Activated naive CD4-positive, alpha-beta T cell treated with anti-CD3 and anti-CD28 coated beads for 36 hours (primary cell): ENCODE measurements at regions not wholly inside any gene's neighbourhood (a gene's known extent, or its start where the extent isn't known, plus 50 kb on each side); places are given as distances from the start of the nearest gene placed in this dataset.

ENCODE experiments used
- CTCF ChIA-PET: fragments of 350-600 bp; sonication (Branson Sonifier 250); formaldehyde crosslinking; loops from one replicate; lab custom pipeline; 2021; ENCODE audit warnings: antibody characterized with exemption; lab: Charles Lee
- DNase-seq: peaks from one replicate; pipeline ENCODE4 v3.0.0-alpha.2; 2020
- H3K27ac Mint-ChIP-seq: one replicate; pipeline ENCODE4 v1.8.0; 2021; ENCODE audit warnings: mild to moderate bottlenecking, mixed read lengths
- H3K27me3 Mint-ChIP-seq: one replicate; pipeline ENCODE4 v1.8.0; 2021; ENCODE audit warnings: low read depth, mixed read lengths
- H3K36me3 Mint-ChIP-seq: one replicate; pipeline ENCODE4 v1.8.0; 2021; ENCODE audit warnings: low read depth, mixed read lengths
- H3K4me1 Mint-ChIP-seq: one replicate; pipeline ENCODE4 v1.8.0; 2021; ENCODE audit warnings: low read depth, mixed read lengths
- H3K4me3 Mint-ChIP-seq: one replicate; pipeline ENCODE4 v1.8.0; 2021; ENCODE audit warnings: mild to moderate bottlenecking, moderate library complexity, mixed read lengths
- H3K9me3 Mint-ChIP-seq: one replicate; pipeline ENCODE4 v1.8.0; 2021; ENCODE audit warnings: mixed read lengths
- intact Hi-C: fragments of 100-400 bp; cut with micrococcal nuclease; formaldehyde crosslinking; loops from one replicate; pipeline ENCODE4 v1.15.1; 2023

DNA sequence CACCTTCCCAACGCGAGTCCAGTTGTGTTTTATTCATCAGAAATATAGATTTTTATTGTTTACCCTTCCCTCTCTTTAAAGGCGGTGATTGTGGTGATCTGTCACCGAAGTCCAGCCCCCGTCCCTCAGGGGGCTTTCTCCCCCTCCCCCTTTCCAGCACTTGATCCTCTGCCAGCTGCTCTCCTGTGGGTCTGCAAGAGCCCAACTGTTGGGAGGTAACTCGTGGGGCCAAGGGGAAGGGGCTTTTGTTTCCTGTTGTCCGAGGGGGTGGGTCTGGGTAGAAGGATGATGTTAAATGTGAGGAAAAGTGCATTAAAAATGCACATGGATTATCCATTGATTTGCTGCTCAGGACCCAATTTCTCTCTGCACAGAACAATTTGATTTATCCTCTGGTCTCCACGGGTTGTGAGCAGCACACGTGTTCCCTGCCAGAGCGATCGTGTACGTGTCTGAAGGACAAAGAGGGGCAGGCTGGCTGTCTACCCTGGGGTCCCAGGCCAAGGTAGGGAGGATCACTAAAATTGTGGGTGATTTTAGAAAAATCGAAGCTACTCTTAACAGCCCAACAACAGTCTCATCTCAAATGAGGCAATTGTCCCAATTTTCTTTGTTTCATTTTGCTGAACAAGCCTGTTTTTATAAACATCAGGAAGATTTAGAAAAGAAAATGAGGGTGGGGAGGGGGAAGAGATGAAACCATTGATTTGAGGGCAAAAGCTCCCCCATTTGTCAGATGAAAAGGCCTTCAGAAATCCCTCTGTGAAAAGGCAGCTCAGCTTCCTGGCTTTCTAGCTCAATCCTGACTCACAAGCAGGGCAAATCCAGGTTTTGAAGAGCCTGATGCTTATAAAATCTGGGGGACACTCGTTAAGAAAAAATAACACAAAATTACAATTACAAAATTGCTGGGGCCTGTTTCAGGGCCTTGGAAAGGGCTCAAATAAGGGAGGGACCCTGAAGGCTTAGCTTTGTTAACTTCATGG is 176.2 kb downstream of the RHOU start:
- Mint-ChIP-seq H3K4me1 (no peaks in the 10 kb centered on the region), H3K4me3 (no peak overlapping the region), H3K27ac (no peak overlapping the region), H3K36me3 (no peaks in the 10 kb centered on the region), H3K9me3 (peaks cover 1% of the 10 kb centered on the region), H3K27me3 (no peaks in the 10 kb centered on the region)
- intact Hi-C loops: no loop called here
- CTCF ChIA-PET: no interaction called here
- no peak for DNase-seq

DNA sequence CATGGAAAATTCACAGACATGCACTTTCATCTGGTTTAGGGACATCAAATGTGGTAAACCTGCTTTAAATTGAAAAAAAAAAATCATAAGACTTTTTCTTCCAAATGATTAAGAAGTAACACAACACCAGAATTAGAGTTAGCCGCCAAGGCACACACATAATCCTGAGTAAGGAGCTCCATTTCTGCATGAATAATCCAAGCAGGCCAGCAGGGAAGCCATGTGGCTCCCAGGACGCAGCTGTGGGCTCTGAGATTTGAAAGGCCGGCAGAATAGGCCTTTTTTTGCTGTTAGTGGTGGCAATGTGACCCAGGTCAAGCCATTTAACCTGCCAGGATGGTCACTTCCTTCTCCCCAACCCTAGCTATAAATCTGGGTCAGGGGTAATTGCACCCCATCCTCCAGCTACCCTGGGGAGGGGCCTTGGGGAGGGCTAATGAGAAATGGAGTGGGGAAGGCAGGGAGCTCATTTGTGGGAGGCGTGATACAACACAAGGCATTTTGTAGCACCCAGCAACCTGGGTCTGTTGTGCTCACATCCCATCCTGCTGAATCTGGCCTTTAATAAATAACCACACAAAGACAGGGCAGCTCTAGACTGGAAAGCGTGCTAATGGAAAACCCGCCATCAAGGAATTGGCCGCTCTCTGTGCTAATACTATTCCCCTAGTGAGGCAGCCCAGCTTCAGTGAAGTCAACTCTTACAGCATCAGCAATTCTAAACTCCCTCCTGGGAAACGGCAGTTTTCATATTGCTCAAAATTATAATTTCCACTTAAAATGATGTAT is 178.5 kb downstream of the RHOU start:
- Mint-ChIP-seq H3K9me3 (no peaks in the 10 kb centered on the region), H3K27ac (no peak overlapping the region), H3K4me3 (no peak overlapping the region), H3K36me3 (no peaks in the 10 kb centered on the region), H3K27me3 (no peaks in the 10 kb centered on the region), H3K4me1 (no peaks in the 10 kb centered on the region)
- CTCF ChIA-PET: interaction anchor here (0.6 to 1.4 kb wide), 2 partner anchors 314 to 413 kb away, joined by 3 to 5 read pairs; no protein-coding TSS in a partner anchor
- DNase-seq: no peak
- intact Hi-C loops: no loop called here

DNA sequence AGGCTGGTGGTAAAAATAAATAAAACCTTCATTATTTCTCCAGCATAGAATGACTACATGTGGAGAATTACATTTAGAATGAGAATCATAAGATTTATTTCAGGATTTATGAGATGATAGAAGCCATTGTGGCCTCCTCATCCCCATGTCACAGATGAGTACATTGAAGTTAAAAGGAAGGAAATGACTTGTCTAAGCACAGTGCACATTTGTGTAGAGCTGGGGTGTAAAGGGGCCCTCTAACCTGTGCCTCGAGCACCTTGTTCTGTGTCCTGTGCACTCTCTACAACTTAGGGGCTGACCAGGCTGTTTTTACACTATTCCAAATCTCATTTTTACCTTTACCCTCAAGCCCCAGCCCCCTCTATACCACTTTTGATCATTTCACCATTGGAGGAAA is 179.4 kb downstream of the RHOU start:
- Mint-ChIP-seq H3K27me3 (no peaks in the 10 kb centered on the region), H3K27ac (no peak overlapping the region), H3K4me3 (no peak overlapping the region), H3K9me3 (no peaks in the 10 kb centered on the region), H3K36me3 (no peaks in the 10 kb centered on the region), H3K4me1 (no peaks in the 10 kb centered on the region)
- intact Hi-C loops: no loop called here
- CTCF ChIA-PET: interaction anchor here (1.4 kb wide), 1 partner anchor 313 kb away, joined by 5 read pairs; no protein-coding TSS in a partner anchor
- no peak for DNase-seq

DNA sequence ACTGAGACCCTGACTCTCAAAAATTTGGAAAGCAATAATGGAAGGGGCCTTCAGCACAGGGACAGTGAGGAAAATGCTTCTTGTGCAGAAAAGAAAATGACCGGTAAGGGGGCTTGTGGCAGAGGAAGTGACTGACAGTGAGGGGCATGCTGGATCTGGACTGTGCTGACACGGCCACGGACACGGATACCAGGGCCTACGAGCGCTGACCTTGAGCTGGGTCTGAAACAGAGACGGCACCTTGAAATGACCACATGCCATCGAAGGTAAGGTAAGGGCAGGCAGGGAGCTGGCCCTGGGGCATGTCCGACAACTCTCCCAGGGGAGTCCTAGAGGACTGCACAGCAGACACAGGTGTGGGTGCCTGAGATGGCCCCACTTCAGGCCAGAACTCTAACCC is 182.1 kb downstream of the RHOU start:
- Mint-ChIP-seq H3K9me3 (no peaks in the 10 kb centered on the region), H3K36me3 (no peaks in the 10 kb centered on the region), H3K27ac (no peak overlapping the region), H3K4me1 (no peaks in the 10 kb centered on the region), H3K27me3 (no peaks in the 10 kb centered on the region), H3K4me3 (no peak overlapping the region)
- intact Hi-C loops: no loop called here
- CTCF ChIA-PET: no interaction called here
- no peak for DNase-seq

DNA sequence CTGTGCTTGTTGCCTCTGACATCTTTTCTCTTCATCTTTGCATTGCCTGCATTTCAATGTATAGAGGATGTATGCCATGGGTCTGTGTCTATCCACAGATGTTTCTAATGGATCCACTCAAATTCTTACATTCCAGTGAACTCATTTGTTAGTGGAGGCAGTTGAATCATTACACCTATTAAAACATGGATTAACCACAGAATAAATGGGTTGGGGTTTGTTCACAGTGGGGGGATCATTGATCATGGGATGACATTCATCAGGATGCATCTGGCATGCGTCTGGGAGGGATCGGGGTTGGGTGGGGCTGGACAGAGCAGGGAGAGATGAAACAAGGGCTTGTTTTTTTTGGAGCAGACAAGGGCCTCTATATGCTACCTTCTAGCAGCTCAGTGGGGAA is 182.5 kb downstream of the RHOU start:
- no peaks in the 10 kb centered on the region for H3K4me1 Mint-ChIP-seq
- no peak overlapping the region for H3K27ac Mint-ChIP-seq
- H3K9me3 Mint-ChIP-seq: no peaks in the 10 kb centered on the region
- no peak for DNase-seq
- no peak overlapping the region for H3K4me3 Mint-ChIP-seq
- CTCF ChIA-PET: no interaction called here
- intact Hi-C loops: no loop called here
- no peaks in the 10 kb centered on the region for H3K36me3 Mint-ChIP-seq
- no peaks in the 10 kb centered on the region for H3K27me3 Mint-ChIP-seq

DNA sequence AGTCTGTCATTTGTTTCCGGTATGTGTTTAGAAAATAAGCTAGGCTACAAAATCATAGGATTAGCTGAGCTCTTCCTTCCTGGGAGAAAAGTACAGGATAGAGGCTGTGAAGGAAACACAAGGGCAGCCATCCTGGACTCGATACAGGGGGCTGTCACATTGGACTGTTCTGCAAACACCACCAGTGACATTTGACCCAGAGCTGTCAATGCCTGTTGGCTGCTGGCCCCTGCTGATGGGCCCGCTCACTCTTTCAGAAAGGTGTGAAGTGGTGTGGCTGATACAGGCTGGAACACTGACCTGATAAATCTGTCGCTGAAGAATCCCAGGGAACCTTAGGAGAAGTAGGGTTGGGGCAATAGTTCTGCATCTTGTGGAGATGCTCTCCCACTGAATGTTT is 183.1 kb downstream of the RHOU start:
- no peaks in the 10 kb centered on the region for H3K27me3 Mint-ChIP-seq
- H3K4me3 Mint-ChIP-seq: no peak overlapping the region
- no peak overlapping the region for H3K27ac Mint-ChIP-seq
- CTCF ChIA-PET: no interaction called here
- no peaks in the 10 kb centered on the region for H3K9me3 Mint-ChIP-seq
- intact Hi-C loops: no loop called here
- DNase-seq: no peak
- H3K4me1 Mint-ChIP-seq: no peaks in the 10 kb centered on the region
- no peaks in the 10 kb centered on the region for H3K36me3 Mint-ChIP-seq

DNA sequence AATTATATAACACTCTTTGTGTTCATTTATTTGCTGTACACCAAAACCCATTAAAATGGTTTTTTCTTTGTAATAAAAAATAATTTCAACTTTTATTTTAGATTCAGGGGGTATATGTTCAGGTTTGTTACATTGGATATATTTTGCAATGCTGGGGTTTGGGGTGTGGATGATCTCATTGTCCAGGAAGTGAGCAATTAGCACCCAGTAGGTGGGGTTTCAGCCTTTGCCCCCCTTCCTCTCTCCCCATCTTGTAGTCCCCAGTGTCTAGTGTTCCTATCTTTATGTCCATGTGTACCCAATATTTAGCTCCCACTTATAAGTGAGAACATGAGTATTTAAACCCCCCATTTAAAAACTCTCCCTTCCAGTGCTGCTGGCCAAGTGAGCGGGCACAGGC is 184.6 kb downstream of the RHOU start:
- intact Hi-C loops: no loop called here
- Mint-ChIP-seq H3K4me1 (no peaks in the 10 kb centered on the region), H3K27ac (no peak overlapping the region), H3K27me3 (no peaks in the 10 kb centered on the region), H3K4me3 (no peak overlapping the region), H3K9me3 (no peaks in the 10 kb centered on the region), H3K36me3 (no peaks in the 10 kb centered on the region)
- no peak for DNase-seq
- CTCF ChIA-PET: no interaction called here

DNA sequence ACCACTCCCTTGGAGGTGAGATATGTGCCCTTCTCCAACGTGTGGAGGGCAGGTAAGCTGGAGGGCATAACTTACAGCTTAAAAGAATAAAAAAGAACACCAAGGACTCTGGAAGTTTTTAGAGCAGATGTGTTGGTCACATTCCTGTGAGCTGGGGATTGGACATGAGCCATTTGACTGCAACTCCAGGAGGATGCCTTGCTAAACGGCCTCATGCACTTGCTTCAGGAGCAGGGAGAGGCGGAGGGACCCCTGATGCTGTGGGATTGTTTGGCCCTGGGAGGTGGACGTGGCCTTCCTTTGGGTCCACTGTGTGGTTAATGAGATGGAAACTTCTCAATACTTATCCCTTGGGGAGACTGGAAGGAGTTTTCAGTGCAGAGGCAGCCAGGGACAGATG is 185.6 kb downstream of the RHOU start:
- intact Hi-C loops: no loop called here
- H3K4me3 Mint-ChIP-seq: no peak overlapping the region
- H3K27ac Mint-ChIP-seq: no peak overlapping the region

DNA sequence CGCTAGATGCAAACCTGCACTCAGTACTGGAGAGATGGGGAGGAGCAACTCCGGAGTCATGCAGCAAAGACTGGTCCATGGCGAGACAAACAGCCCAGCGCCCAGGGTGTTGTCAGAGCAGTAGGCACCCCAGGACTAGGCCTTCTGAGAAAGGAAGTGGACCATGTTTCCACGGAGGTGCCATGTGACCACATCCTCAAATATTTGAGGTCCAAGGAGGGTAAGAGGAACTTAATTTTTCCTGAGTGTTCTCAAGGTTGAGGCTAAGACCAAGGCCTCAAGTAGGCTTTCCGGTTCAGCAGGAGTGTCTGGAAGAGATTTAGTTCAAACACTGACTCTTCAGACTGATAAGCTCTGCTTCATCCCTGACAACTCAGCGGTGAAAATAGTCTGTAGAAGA is 186.2 kb downstream of the RHOU start:
- Mint-ChIP-seq H3K27ac (no peak overlapping the region), H3K4me3 (no peak overlapping the region), H3K4me1 (no peaks in the 10 kb centered on the region), H3K27me3 (no peaks in the 10 kb centered on the region), H3K36me3 (no peaks in the 10 kb centered on the region), H3K9me3 (no peaks in the 10 kb centered on the region)
- CTCF ChIA-PET: no interaction called here
- DNase-seq: no peak
- intact Hi-C loops: no loop called here

More for the DNA sequence above, 185.6 kb downstream of the RHOU start:
- no peaks in the 10 kb centered on the region for H3K9me3 Mint-ChIP-seq
- no peaks in the 10 kb centered on the region for H3K4me1 Mint-ChIP-seq
- H3K27me3 Mint-ChIP-seq: no peaks in the 10 kb centered on the region
- CTCF ChIA-PET: no interaction called here
- no peaks in the 10 kb centered on the region for H3K36me3 Mint-ChIP-seq
- no peak for DNase-seq

DNA sequence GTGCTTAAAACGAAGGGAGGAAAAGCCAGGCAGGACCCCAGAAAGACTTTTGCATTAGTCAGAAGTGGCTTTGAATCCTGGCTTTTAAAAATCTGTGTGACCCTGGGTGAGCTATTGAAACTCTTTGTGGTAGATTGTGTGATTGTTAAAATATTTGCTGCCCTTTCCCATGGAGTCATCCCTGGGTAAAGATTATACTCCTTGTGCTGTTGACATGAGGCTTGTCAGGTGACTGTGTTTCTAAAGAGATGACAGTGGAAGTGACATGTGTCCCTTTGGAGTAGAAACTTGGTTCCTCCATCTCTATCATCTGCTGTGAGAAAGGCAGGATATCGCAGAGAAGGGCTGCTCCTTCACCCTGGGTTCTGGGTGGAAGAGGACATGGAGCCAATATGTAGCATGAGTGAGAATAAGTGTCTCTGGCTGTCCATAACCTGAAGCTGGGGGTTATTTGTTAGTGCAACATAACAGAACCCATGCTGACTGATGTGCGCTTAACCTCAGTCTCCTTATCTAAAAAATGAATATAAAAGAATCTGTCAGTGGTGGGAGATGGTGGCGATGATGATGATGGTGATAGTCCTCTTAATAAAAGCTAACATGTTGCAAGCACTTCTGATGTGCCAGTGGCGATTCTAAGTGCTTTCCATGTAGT is 187.6 kb downstream of the RHOU start:
- CTCF ChIA-PET: no interaction called here
- peaks cover under 1% of the 10 kb centered on the region for H3K4me1 Mint-ChIP-seq
- H3K9me3 Mint-ChIP-seq: no peaks in the 10 kb centered on the region
- no peaks in the 10 kb centered on the region for H3K27me3 Mint-ChIP-seq
- intact Hi-C loops: no loop called here
- H3K36me3 Mint-ChIP-seq: no peaks in the 10 kb centered on the region
- no peak overlapping the region for H3K27ac Mint-ChIP-seq
- no peak overlapping the region for H3K4me3 Mint-ChIP-seq
- no peak for DNase-seq

DNA sequence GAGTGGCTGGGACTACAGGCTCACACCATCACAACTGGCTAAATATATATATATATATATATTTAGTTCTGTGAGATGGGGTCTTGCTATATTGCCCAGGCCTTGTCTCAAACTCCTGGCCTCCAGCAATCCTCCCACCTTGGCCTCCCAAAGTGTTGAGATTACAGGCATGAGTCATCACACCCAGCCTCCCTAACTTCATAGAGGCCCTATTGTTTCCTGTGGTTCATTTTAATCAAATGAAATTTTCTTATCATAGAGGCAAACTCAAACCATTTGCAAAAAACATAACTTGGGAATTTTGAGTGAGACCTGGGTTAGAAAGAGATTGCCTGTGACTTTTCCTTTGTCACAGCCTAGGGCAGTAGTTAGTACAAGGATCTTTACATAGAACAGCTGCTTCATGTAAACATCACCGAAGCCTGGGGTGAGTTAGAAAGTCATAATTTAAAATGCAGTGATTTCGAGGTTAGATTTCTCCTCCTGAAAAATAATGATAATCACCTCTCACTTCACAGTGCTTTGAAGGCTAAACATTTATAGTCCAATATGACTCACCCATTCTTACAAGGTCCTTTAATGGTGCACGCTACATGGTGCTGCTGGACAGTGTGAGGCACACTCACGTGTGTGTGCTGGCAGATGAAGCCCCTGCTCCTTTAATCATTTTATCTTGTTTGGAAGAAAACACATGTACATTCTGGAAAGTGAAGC is 188.9 kb downstream of the RHOU start:
- no peak overlapping the region for H3K27ac Mint-ChIP-seq
- peaks cover 9% of the 10 kb centered on the region for H3K4me1 Mint-ChIP-seq
- DNase-seq: no peak
- intact Hi-C loops: no loop called here
- no peaks in the 10 kb centered on the region for H3K27me3 Mint-ChIP-seq
- H3K4me3 Mint-ChIP-seq: no peak overlapping the region
- CTCF ChIA-PET: interaction anchor here (1.4 kb wide), 1 partner anchor 190 kb away, joined by 3 read pairs; no protein-coding TSS in a partner anchor
- H3K36me3 Mint-ChIP-seq: no peaks in the 10 kb centered on the region
- H3K9me3 Mint-ChIP-seq: no peaks in the 10 kb centered on the region

DNA sequence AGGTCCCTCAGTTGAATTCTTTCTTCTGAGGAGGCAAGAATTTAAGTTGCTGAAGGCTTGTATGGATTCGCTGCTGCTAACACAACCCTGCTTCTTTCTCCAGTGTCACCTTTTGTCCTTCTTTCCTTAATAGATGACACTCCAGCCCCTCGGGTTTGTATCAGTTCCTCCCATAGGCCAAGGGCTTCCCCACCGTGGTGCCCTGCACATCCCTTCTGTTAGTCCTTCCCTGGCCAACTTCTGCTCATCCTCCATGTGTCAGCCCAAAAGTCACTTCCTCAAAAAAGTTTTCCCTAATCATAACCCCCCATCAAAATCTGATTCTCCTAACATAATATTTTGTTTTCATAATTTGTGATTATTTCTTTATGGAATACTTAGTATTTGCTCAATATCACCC is 190.4 kb downstream of the RHOU start:
- Mint-ChIP-seq H3K27ac (no peak overlapping the region), H3K27me3 (no peaks in the 10 kb centered on the region), H3K9me3 (peaks cover 4% of the 10 kb centered on the region), H3K36me3 (no peaks in the 10 kb centered on the region), H3K4me3 (no peak overlapping the region), H3K4me1 (peaks cover 9% of the 10 kb centered on the region)
- no peak for DNase-seq
- CTCF ChIA-PET: interaction anchor here (1.1 kb wide), 1 partner anchor 275 kb away, joined by 3 read pairs; no protein-coding TSS in a partner anchor
- intact Hi-C loops: loop anchor here (5.0 kb wide), 1 partner anchor 188 kb away; the partner anchor contains the start of gene RHOU
